Activated CD4-positive, alpha-beta T cell treated with anti-CD3 and anti-CD28 coated beads, Interleukin-2, amount 50 U/mL, for 1 hour (primary cell): ENCODE measurements at regions not wholly inside any gene's neighbourhood (a gene's known extent, or its start where the extent isn't known, plus 50 kb on each side); places are given as distances from the start of the nearest gene placed in this dataset.
"Not testable (repeated sequence)": the region's sequence is repeated elsewhere in the genome, so short reads cannot be mapped to it uniquely, and the experiment has no call there.

Experiments
- DNase-seq: peaks from one replicate; pipeline ENCODE4 v3.0.0-alpha.2; 2020

GRCh38 chr6:19337101-19337500 is 500.1 kb upstream of the ID4 start:
- DNase-seq: no peak

- no peak for DNase-seq
These were observed 494.6 kb upstream of the ID4 start for GRCh38 chr6:19342616-19343015.

GRCh38 chr6:19349429-19349828 is 487.7 kb upstream of the ID4 start:
- DNase-seq: no peak

- no peak for DNase-seq
These were observed 483.0 kb upstream of the ID4 start for GRCh38 chr6:19354181-19354580.

GRCh38 chr6:19356692-19357091 is 480.5 kb upstream of the ID4 start:
- DNase-seq: no peak

GRCh38 chr6:19362396-19362795 is 474.8 kb upstream of the ID4 start:
- no peak for DNase-seq

- DNase-seq: no peak
These were observed 468.7 kb upstream of the ID4 start for GRCh38 chr6:19368511-19368910.

- DNase-seq: no peak
These were observed 467.4 kb upstream of the ID4 start for GRCh38 chr6:19369785-19370184.

- DNase-seq: no peak
These were observed 466.3 kb upstream of the ID4 start for GRCh38 chr6:19370831-19371230.

GRCh38 chr6:19375613-19376012 is 461.6 kb upstream of the ID4 start:
- no peak for DNase-seq

GRCh38 chr6:19377722-19378121 is 459.4 kb upstream of the ID4 start:
- no peak for DNase-seq

GRCh38 chr6:19380293-19380692 is 456.9 kb upstream of the ID4 start:
- DNase-seq: no peak

- DNase-seq: no peak
These were observed 454.5 kb upstream of the ID4 start for GRCh38 chr6:19382676-19383075.

GRCh38 chr6:19391926-19392325 is 445.2 kb upstream of the ID4 start:
- no peak for DNase-seq

- DNase-seq: no peak
These were observed 443.1 kb upstream of the ID4 start for GRCh38 chr6:19394051-19394450.

GRCh38 chr6:19394687-19395086 is 442.5 kb upstream of the ID4 start:
- DNase-seq: no peak

GRCh38 chr6:19395316-19395715 is 441.9 kb upstream of the ID4 start:
- no peak for DNase-seq

GRCh38 chr6:19399406-19399805 is 437.8 kb upstream of the ID4 start:
- no peak for DNase-seq

GRCh38 chr6:19404884-19405283 is 432.3 kb upstream of the ID4 start:
- DNase-seq: not testable (repeated sequence)

- DNase-seq: no peak
These were observed 428.8 kb upstream of the ID4 start for GRCh38 chr6:19408331-19408730.

- no peak for DNase-seq
These were observed 426.7 kb upstream of the ID4 start for GRCh38 chr6:19410481-19410880.

GRCh38 chr6:19413323-19413722 is 423.8 kb upstream of the ID4 start:
- DNase-seq: no peak

GRCh38 chr6:19415605-19416326 is 421.4 kb upstream of the ID4 start:
- DNase-seq: no peak

GRCh38 chr6:19416811-19417210 is 420.4 kb upstream of the ID4 start:
- no peak for DNase-seq

- no peak for DNase-seq
These were observed 419.5 kb upstream of the ID4 start for GRCh38 chr6:19417713-19418112.
